ENCODE measurements at regions not wholly inside any gene's neighbourhood (a gene's known extent, or its start where the extent isn't known, plus 50 kb on each side); places are given as distances from the start of the nearest gene placed in this dataset.

GRCh38 chr22:47374273-47374771, 611.9 kb downstream of the TBC1D22A start:
- TF ChIP-seq POLR2A (IDR thresholded peaks at IDR 0.05; ENCODE audit: low read depth, low read length) (no peak), CTCF (conservative IDR thresholded peaks at IDR 0.05; ENCODE audit: low read depth, low read length) (no peak), ELK1 (IDR thresholded peaks at IDR 0.05; ENCODE audit: borderline replicate concordance, low read depth, low read length) (no peak), USF2 (IDR thresholded peaks at IDR 0.05; ENCODE audit: low read depth, low read length) (no peak), FOS (IDR thresholded peaks at IDR 0.05; ENCODE audit: low read depth, low read length) (no peak)

Data from IMR-90 (cell line).